PC-3 (cell line): ENCODE measurements at regions not wholly inside any gene's neighbourhood (a gene's known extent, or its start where the extent isn't known, plus 50 kb on each side); places are given as distances from the start of the nearest gene placed in this dataset.

ENCODE experiments used
- ATAC-seq: fragments of 200-7000 bp; cut with Tn5 transposase; 2 replicates; pipeline ENCODE4 v1.9.1; 2020; ENCODE audit warnings: mild to moderate bottlenecking, moderate library complexity
- BruUV-seq: library from RNA; stranded (reverse); fragments of 400-500 nt; replicated peaks from 2 replicates; lab custom pipeline; 2021; lab: Mats Ljungman, UMichigan
- CTCF ChIA-PET: fragments of 300-600 bp; sonication (Branson Sonifier 250); formaldehyde crosslinking; loops from one replicate; lab custom pipeline; 2022; ENCODE audit warnings: antibody characterized with exemption; lab: Charles Lee
- POLR2A ChIA-PET: fragments of 300-600 bp; sonication (Branson Sonifier 250); formaldehyde crosslinking; loops from one replicate; lab custom pipeline; 2022; ENCODE audit warnings: antibody characterized with exemption; ENCODE audit not compliant: unreplicated experiment; lab: Charles Lee
- DNase-seq: peaks from one replicate; pipeline ENCODE4 v3.0.0-alpha.2; 2015
- H2AFZ ChIP-seq: fragments of 300-600 bp; sonication (generic); 2 replicates; pipeline ENCODE4 v1.6.0; 2016; ENCODE audit warnings: antibody characterized with exemption, low read length
- H3F3A ChIP-seq: fragments of 300-600 bp; sonication (generic); one replicate; pipeline ENCODE4 v1.6.0; 2017; ENCODE audit warnings: antibody characterized with exemption, low read length, control low read depth, mild to moderate bottlenecking; ENCODE audit not compliant: unreplicated experiment
- H3K27ac ChIP-seq: fragments of 300-600 bp; sonication (generic); 2 replicates; pipeline ENCODE4 v1.5.1; 2016; ENCODE audit warnings: mild to moderate bottlenecking, low read length
- H3K27me3 ChIP-seq: fragments of 300-600 bp; sonication (generic); 2 replicates; pipeline ENCODE4 v1.6.1; 2016; ENCODE audit warnings: low read length, mixed read lengths
- H3K36me3 ChIP-seq: fragments of 300-600 bp; sonication (generic); 2 replicates; pipeline ENCODE4 v1.6.1; 2016; ENCODE audit warnings: low read depth, mixed run types, low read length, mixed read lengths
- H3K4me1 ChIP-seq: fragments of 300-600 bp; sonication (generic); 2 replicates; pipeline ENCODE4 v1.5.1; 2016; ENCODE audit warnings: low read length; ENCODE audit not compliant: insufficient read depth
- H3K4me2 ChIP-seq: fragments of 300-600 bp; sonication (generic); 2 replicates; pipeline ENCODE4 v1.6.0; 2016; ENCODE audit warnings: low read length
- H3K4me3 ChIP-seq: fragments of 300-600 bp; sonication (generic); 2 replicates; pipeline ENCODE4 v1.5.1; 2016; ENCODE audit warnings: mild to moderate bottlenecking, low read length, mixed read lengths
- H3K79me2 ChIP-seq: fragments of 300-600 bp; sonication (generic); 2 replicates; pipeline ENCODE4 v1.6.1; 2017; ENCODE audit warnings: low read length, mixed read lengths
- H3K9ac ChIP-seq: fragments of 300-600 bp; sonication (generic); 2 replicates; pipeline ENCODE4 v1.6.0; 2016; ENCODE audit warnings: mild to moderate bottlenecking, low read length
- H3K9me2 ChIP-seq: fragments of 300-600 bp; sonication (generic); replicated peaks from 2 replicates; pipeline ENCODE4 v1.6.1; 2016; ENCODE audit warnings: mixed run types, low read length, mixed read lengths
- H3K9me3 ChIP-seq: fragments of 300-600 bp; sonication (generic); 2 replicates; pipeline ENCODE4 v1.6.1; 2016; ENCODE audit warnings: low read length, mixed read lengths
- H4K20me1 ChIP-seq: fragments of 300-600 bp; sonication (generic); 2 replicates; pipeline ENCODE4 v1.6.1; 2016; ENCODE audit warnings: low read length, mixed read lengths
- CTCF ChIP-seq: fragments of 300-600 bp; sonication (generic); conservative IDR thresholded peaks from 2 replicates; pipeline ENCODE4 v1.5.1; 2017; ENCODE audit warnings: antibody characterized with exemption, low read depth, mild to moderate bottlenecking, low read length
- EZH2 ChIP-seq: fragments of 300-600 bp; sonication (generic); IDR thresholded peaks from one replicate; pipeline ENCODE4 v1.6.1; 2017; ENCODE audit warnings: antibody characterized with exemption, mild to moderate bottlenecking, low read length; ENCODE audit not compliant: unreplicated experiment
- EZH2phosphoT487 ChIP-seq: fragments of 300-600 bp; sonication (generic); IDR thresholded peaks from 2 replicates; pipeline ENCODE4 v1.6.1; 2018; ENCODE audit warnings: mild to moderate bottlenecking, antibody characterized with exemption, low read length, borderline replicate concordance
- intact Hi-C: fragments of 100-400 bp; cut with micrococcal nuclease; formaldehyde crosslinking; loops from 2 replicates; pipeline ENCODE4 v1.9.0; 2023

- ChIA-PET CTCF (no interaction called here), POLR2A (no interaction called here)
- H3K27ac ChIP-seq: no peak overlapping the region
- H2AFZ ChIP-seq: no peak overlapping the region
- DNase-seq (no peak), ATAC-seq (no peak)
- no peak overlapping the region for H3K4me3 ChIP-seq
- no peaks in the 10 kb centered on the region for H3K9me2 ChIP-seq
- no peaks in the 10 kb centered on the region for H3K79me2 ChIP-seq
- no peaks in the 10 kb centered on the region for H4K20me1 ChIP-seq
- H3K27me3 ChIP-seq: no peaks in the 10 kb centered on the region
- intact Hi-C loops: no loop called here
- TF ChIP-seq EZH2 (no peak), CTCF (no peak), EZH2phosphoT487 (no peak)
- no peaks in the 10 kb centered on the region for H3K4me1 ChIP-seq
- no TSS peak for BruUV-seq
- H3K36me3 ChIP-seq: no peaks in the 10 kb centered on the region
- H3K4me2 ChIP-seq: no peak overlapping the region
- no peaks in the 10 kb centered on the region for H3K9me3 ChIP-seq
- H3K9ac ChIP-seq: no peak overlapping the region
- no peaks in the 10 kb centered on the region for H3F3A ChIP-seq
Measured at GRCh38 chr10:111522141-111522540, 445.3 kb downstream of the ADRA2A start.

GRCh38 chr10:111522551-111522950, 445.7 kb downstream of the ADRA2A start:
- H3K9me2 ChIP-seq: no peaks in the 10 kb centered on the region
- H3K27ac ChIP-seq: no peak overlapping the region
- no TSS peak for BruUV-seq
- POLR2A ChIA-PET: no interaction called here
- H3K4me1 ChIP-seq: no peaks in the 10 kb centered on the region
- no peaks in the 10 kb centered on the region for H3K79me2 ChIP-seq
- DNase-seq (no peak), ATAC-seq (no peak)
- H3K4me2 ChIP-seq: no peak overlapping the region
- CTCF ChIA-PET: no interaction called here
- no peak overlapping the region for H3K4me3 ChIP-seq
- no peaks in the 10 kb centered on the region for H4K20me1 ChIP-seq
- no peaks in the 10 kb centered on the region for H3K36me3 ChIP-seq
- intact Hi-C loops: no loop called here
- no peaks in the 10 kb centered on the region for H3K27me3 ChIP-seq
- H2AFZ ChIP-seq: no peak overlapping the region
- no peaks in the 10 kb centered on the region for H3K9me3 ChIP-seq
- TF ChIP-seq EZH2 (no peak), CTCF (no peak), EZH2phosphoT487 (no peak)
- no peak overlapping the region for H3K9ac ChIP-seq
- no peaks in the 10 kb centered on the region for H3F3A ChIP-seq

GRCh38 chr10:111523016-111523415, 446.2 kb downstream of the ADRA2A start:
- DNase-seq: no peak
- Histone ChIP-seq H3K4me1 (no peaks in the 10 kb centered on the region), H4K20me1 (no peaks in the 10 kb centered on the region), H3K36me3 (no peaks in the 10 kb centered on the region), H3K79me2 (no peaks in the 10 kb centered on the region), H3K9ac (no peak overlapping the region), H2AFZ (no peak overlapping the region), H3K4me3 (no peak overlapping the region), H3F3A (no peaks in the 10 kb centered on the region), H3K9me2 (no peaks in the 10 kb centered on the region), H3K4me2 (no peak overlapping the region), H3K9me3 (no peaks in the 10 kb centered on the region), H3K27me3 (no peaks in the 10 kb centered on the region), H3K27ac (no peak overlapping the region)
- no peak for TF ChIP-seq EZH2phosphoT487
- no peak for TF ChIP-seq CTCF
- TF ChIP-seq EZH2: no peak
- CTCF ChIA-PET: no interaction called here
- POLR2A ChIA-PET: no interaction called here
- BruUV-seq: no TSS peak
- ATAC-seq: no peak
- intact Hi-C loops: no loop called here
